ENCODE measurements at regions not wholly inside any gene's neighbourhood (a gene's known extent, or its start where the extent isn't known, plus 50 kb on each side); places are given as distances from the start of the nearest gene placed in this dataset.

GRCh38 chr3:66671291-66671690 is 170.5 kb upstream of the LRIG1 start:
- no peak for TF ChIP-seq SALL2 (tag by site-specific recombination; IDR thresholded peaks at IDR 0.05; ENCODE audit: borderline replicate concordance)
- TF ChIP-seq ZNF394 (tag by site-specific recombination; IDR thresholded peaks at IDR 0.05; ENCODE audit: borderline replicate concordance) = no peak
- no peak for TF ChIP-seq CTCF (tag by site-specific recombination; IDR thresholded peaks at IDR 0.05)
- no peak for TF ChIP-seq ZNF311 (tag by site-specific recombination; IDR thresholded peaks at IDR 0.05; ENCODE audit: borderline replicate concordance)
- TF ChIP-seq, protein P1, sequence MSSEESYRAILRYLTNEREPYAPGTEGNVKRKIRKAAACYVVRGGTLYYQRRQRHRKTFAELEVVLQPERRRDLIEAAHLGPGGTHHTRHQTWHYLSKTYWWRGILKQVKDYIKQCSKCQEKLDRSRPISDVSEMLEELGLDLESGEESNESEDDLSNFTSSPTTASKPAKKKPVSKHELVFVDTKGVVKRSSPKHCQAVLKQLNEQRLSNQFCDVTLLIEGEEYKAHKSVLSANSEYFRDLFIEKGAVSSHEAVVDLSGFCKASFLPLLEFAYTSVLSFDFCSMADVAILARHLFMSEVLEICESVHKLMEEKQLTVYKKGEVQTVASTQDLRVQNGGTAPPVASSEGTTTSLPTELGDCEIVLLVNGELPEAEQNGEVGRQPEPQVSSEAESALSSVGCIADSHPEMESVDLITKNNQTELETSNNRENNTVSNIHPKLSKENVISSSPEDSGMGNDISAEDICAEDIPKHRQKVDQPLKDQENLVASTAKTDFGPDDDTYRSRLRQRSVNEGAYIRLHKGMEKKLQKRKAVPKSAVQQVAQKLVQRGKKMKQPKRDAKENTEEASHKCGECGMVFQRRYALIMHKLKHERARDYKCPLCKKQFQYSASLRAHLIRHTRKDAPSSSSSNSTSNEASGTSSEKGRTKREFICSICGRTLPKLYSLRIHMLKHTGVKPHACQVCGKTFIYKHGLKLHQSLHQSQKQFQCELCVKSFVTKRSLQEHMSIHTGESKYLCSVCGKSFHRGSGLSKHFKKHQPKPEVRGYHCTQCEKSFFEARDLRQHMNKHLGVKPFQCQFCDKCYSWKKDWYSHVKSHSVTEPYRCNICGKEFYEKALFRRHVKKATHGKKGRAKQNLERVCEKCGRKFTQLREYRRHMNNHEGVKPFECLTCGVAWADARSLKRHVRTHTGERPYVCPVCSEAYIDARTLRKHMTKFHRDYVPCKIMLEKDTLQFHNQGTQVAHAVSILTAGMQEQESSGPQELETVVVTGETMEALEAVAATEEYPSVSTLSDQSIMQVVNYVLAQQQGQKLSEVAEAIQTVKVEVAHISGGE (tag by site-specific recombination; conservative IDR thresholded peaks at IDR 0.05; ENCODE audit: low read depth) = no peak
- TF ChIP-seq ZNF10 (tag by site-specific recombination; IDR thresholded peaks at IDR 0.05) = no peak
- no peak for TF ChIP-seq ZNF558 (tag by site-specific recombination; IDR thresholded peaks at IDR 0.05)
- no peak for TF ChIP-seq ZNF292 (tag by site-specific recombination; IDR thresholded peaks at IDR 0.05; ENCODE audit: borderline replicate concordance, low read depth)

Data from HEK293 (cell line).